Parathyroid adenoma (tissue), 2 donors: ENCODE measurements at regions not wholly inside any gene's neighbourhood (a gene's known extent, or its start where the extent isn't known, plus 50 kb on each side); places are given as distances from the start of the nearest gene placed in this dataset.

Source experiments
- H2AFZ ChIP-seq: fragments of 300-600 bp; sonication (generic); one replicate; pipeline ENCODE4 v1.7.0; 2017; ENCODE audit warnings: antibody characterized with exemption, mild to moderate bottlenecking
- H3K27ac ChIP-seq: fragments of 300-600 bp; sonication (generic); one replicate; pipeline ENCODE4 v1.7.0; 2017
- H3K27me3 ChIP-seq: fragments of 300-600 bp; sonication (generic); one replicate; pipeline ENCODE4 v1.7.0; 2017; ENCODE audit warnings: low read length; ENCODE audit not compliant: control insufficient read depth, insufficient read depth
- H3K36me3 ChIP-seq: fragments of 300-600 bp; sonication (generic); one replicate; pipeline ENCODE4 v1.7.0; 2017; ENCODE audit warnings: low read length; ENCODE audit not compliant: control insufficient read depth, insufficient read depth
- H3K4me1 ChIP-seq: fragments of 300-600 bp; sonication (generic); one replicate; pipeline ENCODE4 v1.7.0; 2017; ENCODE audit warnings: control low read depth
- H3K4me2 ChIP-seq: fragments of 300-600 bp; sonication (generic); one replicate; pipeline ENCODE4 v1.7.0; 2017; ENCODE audit warnings: low read length
- H3K4me3 ChIP-seq: fragments of 300-600 bp; sonication (generic); one replicate; pipeline ENCODE4 v1.7.0; 2017; ENCODE audit warnings: low read depth, low read length
- H3K79me2 ChIP-seq: fragments of 300-600 bp; sonication (generic); one replicate; pipeline ENCODE4 v1.7.0; 2017; ENCODE audit warnings: control low read depth
- H3K9ac ChIP-seq: fragments of 300-600 bp; sonication (generic); one replicate; pipeline ENCODE4 v1.7.0; 2017; ENCODE audit warnings: mild to moderate bottlenecking
- H3K9me3 ChIP-seq: fragments of 300-600 bp; sonication (generic); one replicate; pipeline ENCODE4 v1.7.0; 2017; ENCODE audit warnings: low read length; ENCODE audit not compliant: control insufficient read depth
- TF ChIP-seq, protein P1 (sequence below): fragments of 300-600 bp; sonication (generic); IDR thresholded peaks from one replicate; pipeline ENCODE4 v1.7.0; 2017; ENCODE audit warnings: antibody characterized with exemption, mild to moderate bottlenecking
- donor health status: primary hyperparathyroidism.

DNA sequence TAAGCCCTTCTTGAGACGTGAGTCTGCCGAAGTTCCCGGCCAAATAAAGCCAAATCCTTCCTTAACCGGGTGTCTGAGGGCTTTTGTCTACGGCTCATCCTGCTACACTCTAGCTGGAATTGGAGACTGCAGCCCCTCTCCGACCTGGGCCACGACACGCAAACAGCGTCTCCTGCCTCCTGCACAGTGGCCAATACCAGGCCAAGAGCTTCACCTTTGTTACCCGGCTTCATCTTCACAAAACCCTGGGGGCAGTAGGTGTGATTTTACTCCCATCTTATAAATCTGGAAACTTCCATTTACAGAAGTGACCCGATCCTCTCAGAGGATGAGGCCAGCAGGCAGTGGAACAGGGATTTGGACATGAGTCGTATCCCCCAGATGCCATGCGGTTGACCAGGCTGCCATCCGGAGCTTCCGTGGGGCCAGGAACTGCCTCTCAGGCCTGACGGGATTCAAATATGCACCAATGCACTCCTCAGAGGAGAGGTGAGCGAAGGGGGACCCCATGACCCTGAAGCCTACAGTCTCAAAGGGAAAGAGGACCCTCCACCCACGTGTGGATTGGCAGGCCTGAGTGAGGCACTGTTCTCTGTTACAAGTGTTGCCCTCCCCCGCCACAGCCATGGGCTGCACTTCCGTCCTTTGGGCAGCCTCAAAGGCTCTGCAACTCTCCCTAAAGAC is 53.2 kb upstream of the KLF13 start:
- H3K27me3 ChIP-seq: no peaks in the 10 kb centered on the region
- TF ChIP-seq, protein P1, sequence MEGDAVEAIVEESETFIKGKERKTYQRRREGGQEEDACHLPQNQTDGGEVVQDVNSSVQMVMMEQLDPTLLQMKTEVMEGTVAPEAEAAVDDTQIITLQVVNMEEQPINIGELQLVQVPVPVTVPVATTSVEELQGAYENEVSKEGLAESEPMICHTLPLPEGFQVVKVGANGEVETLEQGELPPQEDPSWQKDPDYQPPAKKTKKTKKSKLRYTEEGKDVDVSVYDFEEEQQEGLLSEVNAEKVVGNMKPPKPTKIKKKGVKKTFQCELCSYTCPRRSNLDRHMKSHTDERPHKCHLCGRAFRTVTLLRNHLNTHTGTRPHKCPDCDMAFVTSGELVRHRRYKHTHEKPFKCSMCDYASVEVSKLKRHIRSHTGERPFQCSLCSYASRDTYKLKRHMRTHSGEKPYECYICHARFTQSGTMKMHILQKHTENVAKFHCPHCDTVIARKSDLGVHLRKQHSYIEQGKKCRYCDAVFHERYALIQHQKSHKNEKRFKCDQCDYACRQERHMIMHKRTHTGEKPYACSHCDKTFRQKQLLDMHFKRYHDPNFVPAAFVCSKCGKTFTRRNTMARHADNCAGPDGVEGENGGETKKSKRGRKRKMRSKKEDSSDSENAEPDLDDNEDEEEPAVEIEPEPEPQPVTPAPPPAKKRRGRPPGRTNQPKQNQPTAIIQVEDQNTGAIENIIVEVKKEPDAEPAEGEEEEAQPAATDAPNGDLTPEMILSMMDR: no peak
- H3K36me3 ChIP-seq: no peaks in the 10 kb centered on the region
- no peaks in the 10 kb centered on the region for H3K4me1 ChIP-seq
- no peak overlapping the region for H2AFZ ChIP-seq
- H3K79me2 ChIP-seq: no peaks in the 10 kb centered on the region
- no peaks in the 10 kb centered on the region for H3K9me3 ChIP-seq
- no peak overlapping the region for H3K9ac ChIP-seq
- no peak overlapping the region for H3K27ac ChIP-seq
- H3K4me3 ChIP-seq: no peak overlapping the region
- H3K4me2 ChIP-seq: no peak overlapping the region

DNA sequence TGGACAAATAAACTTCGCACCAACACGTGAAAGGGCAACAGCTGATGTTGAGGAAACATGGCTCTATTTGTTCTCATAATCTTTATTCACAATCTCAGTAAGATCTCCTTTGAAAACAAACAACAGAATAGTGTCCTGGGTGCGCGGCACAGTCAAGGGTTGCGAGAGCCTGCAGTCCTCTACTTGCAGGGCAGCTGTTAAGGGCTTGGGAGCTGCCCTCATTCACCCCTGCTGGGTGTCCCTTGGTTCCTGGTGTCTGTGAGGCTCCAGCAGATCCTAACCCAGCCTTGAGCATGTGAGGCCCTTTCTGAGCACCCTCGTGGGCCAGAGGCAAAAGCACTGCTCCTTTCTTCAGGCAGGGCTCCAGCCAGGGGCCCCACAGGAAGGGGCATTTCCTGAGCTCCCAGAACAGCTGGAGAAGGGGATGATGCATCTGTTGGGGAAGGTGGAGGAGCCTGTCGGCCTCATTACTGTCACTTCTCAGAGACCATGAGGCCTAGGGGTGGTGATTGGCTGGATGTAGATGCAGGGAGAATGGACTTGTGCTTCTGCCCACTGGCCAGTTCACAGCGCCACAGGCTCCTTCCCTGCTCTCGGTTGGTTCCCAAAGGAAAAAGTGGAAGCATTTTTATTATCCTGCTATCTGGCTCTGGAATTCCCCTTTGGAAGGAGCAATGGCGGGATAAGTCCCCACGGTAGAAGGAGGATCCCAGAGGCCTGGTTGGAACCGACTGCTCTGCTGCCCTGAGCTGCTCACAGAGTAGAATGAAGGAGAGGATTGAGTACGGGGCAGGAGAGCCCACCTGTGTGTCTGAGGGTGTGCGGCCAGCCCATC is 51.9 kb upstream of the KLF13 start:
- Histone ChIP-seq H3K79me2 (no peaks in the 10 kb centered on the region), H3K9me3 (no peaks in the 10 kb centered on the region), H3K27me3 (no peaks in the 10 kb centered on the region), H3K4me2 (no peak overlapping the region), H3K4me1 (no peaks in the 10 kb centered on the region), H3K9ac (no peak overlapping the region), H2AFZ (no peak overlapping the region), H3K27ac (no peak overlapping the region), H3K36me3 (no peaks in the 10 kb centered on the region), H3K4me3 (no peak overlapping the region)
- TF ChIP-seq, protein P1: no peak

DNA sequence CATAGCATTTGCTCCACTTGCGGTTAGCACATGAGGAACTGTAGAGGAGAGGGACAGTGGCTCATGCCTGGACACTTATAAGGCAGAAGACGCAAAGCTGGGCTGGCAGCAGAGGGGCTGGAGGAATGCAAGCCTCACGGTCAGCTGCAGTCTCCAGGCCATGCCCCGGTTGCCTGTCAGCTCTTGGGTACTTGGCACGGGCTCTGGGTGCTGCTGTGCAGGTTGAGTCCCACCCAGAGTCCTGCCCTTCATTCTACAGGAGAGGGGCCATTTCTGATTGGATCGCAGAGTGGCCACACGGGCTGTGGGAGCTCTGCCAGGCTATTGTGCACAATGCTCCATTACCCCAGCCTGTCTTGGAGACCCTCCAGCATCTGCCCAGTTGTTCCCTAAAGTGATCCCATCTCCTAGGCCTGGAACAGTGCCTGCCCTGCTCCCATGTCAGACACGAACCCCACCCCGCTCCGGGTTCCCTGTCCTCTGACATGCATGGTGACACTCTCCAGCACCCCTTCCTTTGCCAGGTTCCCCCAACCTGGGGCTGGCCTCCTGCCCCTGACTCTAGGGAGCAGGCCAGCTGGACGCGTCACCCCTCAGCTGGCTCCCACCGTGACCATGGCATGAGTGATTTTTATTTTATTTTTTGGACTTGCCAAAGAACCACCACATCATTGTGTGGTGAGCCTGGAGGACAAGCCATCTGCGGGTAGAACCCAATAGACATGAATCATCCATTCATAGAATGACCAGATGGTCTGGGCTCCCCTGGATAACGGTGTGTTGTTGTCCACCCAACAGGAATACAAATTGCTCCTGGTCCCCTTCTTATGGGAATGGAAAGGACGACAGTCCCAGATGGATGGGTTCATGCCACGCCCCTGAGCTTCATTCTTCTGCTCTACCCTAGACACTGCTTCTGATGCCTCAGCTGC is 51.0 kb upstream of the KLF13 start:
- Histone ChIP-seq H3K4me1 (no peaks in the 10 kb centered on the region), H3K9ac (no peak overlapping the region)
- TF ChIP-seq, protein P1: no peak

DNA sequence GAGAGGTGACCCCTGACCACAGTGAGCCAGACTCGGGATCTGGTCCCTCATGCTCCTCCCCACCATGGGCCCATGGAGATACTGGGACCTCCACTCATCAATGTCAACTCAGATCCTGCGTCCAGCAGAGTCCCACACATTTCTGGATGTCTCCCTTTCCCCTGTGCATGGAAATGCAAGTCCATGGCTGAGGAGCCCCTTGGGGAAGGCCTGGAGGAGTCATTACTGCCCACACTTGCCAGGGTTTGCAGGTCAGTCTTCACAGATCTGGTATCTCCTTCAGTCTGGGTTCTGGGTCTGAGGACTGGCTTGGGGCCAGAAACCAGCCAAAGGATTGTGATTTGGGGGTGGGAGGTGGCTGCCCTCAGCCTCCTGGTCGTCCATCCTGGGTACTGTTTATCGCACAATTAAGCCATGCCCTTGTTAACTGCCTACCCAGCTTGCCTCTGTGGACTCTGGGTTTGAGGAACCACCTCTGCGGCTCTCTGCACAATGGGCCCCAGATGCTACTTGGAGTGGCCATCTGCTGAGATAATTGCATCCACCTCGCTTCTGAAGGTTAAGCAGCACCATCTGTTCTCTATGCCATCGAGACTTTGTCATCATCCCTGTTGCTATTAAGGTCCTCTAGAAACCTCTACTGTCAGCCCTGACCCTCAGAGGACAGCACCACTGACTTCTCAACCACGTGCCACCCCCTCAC is 49.9 kb upstream of the KLF13 start:
- Histone ChIP-seq H3K36me3 (no peaks in the 10 kb centered on the region), H3K4me2 (no peak overlapping the region), H3K27ac (no peak overlapping the region), H3K4me1 (no peaks in the 10 kb centered on the region), H3K79me2 (no peaks in the 10 kb centered on the region), H3K9ac (no peak overlapping the region), H2AFZ (no peak overlapping the region), H3K4me3 (no peak overlapping the region), H3K9me3 (no peaks in the 10 kb centered on the region), H3K27me3 (no peaks in the 10 kb centered on the region)
- TF ChIP-seq, protein P1: no peak

More for the DNA sequence above, 51.0 kb upstream of the KLF13 start:
- Histone ChIP-seq H3K4me3 (no peak overlapping the region), H3K27me3 (no peaks in the 10 kb centered on the region), H3K9me3 (no peaks in the 10 kb centered on the region), H3K27ac (no peak overlapping the region), H2AFZ (no peak overlapping the region), H3K36me3 (no peaks in the 10 kb centered on the region), H3K79me2 (no peaks in the 10 kb centered on the region), H3K4me2 (no peak overlapping the region)
